ENCODE measurements at regions not wholly inside any gene's neighbourhood (a gene's known extent, or its start where the extent isn't known, plus 50 kb on each side); places are given as distances from the start of the nearest gene placed in this dataset.

DNA sequence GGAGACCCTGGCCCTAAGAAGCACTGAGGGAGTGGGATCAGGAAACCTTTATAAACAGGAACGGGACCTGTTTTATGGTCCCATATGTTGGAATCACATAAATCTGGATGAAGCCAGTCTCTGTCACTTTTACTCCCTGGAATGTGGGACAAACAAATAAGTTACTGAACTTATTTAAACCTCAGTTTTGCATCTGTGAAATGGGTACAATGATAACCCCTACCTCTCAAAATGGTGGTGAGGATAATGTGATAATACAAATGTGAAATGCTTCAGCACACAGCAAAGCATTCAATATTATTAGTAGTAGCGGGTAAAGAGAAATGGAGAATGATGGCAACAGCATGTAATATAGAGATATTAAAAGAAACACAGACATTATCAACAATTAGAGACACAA is 298.9 kb downstream of the ZSWIM6 start:
- no peak for TF ChIP-seq CTCF (IDR thresholded peaks at IDR 0.05)
- no peak for TF ChIP-seq POLR2A (IDR thresholded peaks at IDR 0.05)

Measured in body of pancreas (tissue), 4 donors.